Stomach (tissue), 8 donors: ENCODE measurements at regions not wholly inside any gene's neighbourhood (a gene's known extent, or its start where the extent isn't known, plus 50 kb on each side); places are given as distances from the start of the nearest gene placed in this dataset.
A peak's percentile ranks its signal among the peaks of the same experiment; 100 is the strongest.

Experiments
- DNase-seq, 2 donors: peaks; one replicate each; pipeline versions ENCODE4 v3.0.0 to v3.0.0-alpha.2; 2013 to 2019
- H3K27ac ChIP-seq, 5 donors: fragments of 200-600 bp in 4 of 5; sonication (generic) in 4 of 5; one replicate each; pipeline ENCODE4 v1.5.1; 2013 to 2019; ENCODE audit warnings: mild to moderate bottlenecking in 1 of 5, moderate library complexity in 1 of 5
- H3K27me3 ChIP-seq, 3 donors: fragments of 200-600 bp; sonication (generic); one replicate each; pipeline ENCODE4 v1.5.1; 2017 to 2019; ENCODE audit warnings: mixed run types in 1 of 3
- H3K36me3 ChIP-seq, 4 donors: fragments of 200-600 bp; sonication (generic); 1 replicate in 3 of 4; 2 replicates in 1 of 4; pipeline ENCODE4 v1.5.1; 2016 to 2019
- H3K4me1 ChIP-seq, 4 donors: fragments of 200-600 bp; sonication (generic); one replicate each; pipeline ENCODE4 v1.5.1; 2016 to 2019
- H3K4me3 ChIP-seq, 4 donors: fragments of 200-600 bp; sonication (generic) in 3 of 4; one replicate each; pipeline ENCODE4 v1.5.1; 2016 to 2019; ENCODE audit warnings: mild to moderate bottlenecking in 1 of 4
- H3K9me3 ChIP-seq, 4 donors: fragments of 200-600 bp; sonication (generic); one replicate each; pipeline ENCODE4 v1.5.1; 2016 to 2019
- EP300 ChIP-seq: sonication (generic); formaldehyde crosslinking; IDR thresholded peaks from one replicate; pipeline ENCODE4 v1.6.1; 2017; ENCODE audit warnings: antibody characterized with exemption
- POLR2A ChIP-seq, 4 donors: fragments of 450-650 bp; IDR thresholded peaks; one replicate each; pipeline ENCODE4 v1.6.1; 2016; ENCODE audit warnings: antibody characterized with exemption in 4 of 4, control low read depth in 2 of 4, mild to moderate bottlenecking in 1 of 4, moderate library complexity in 1 of 4
- POLR2AphosphoS5 ChIP-seq, 3 donors: sonication (generic); formaldehyde crosslinking; IDR thresholded peaks; one replicate each; pipeline ENCODE4 v1.6.1; 2016; ENCODE audit warnings: antibody characterized with exemption in 3 of 3
- WGBS, 5 donors: extraction: QIAGEN DNeasy Blood & Tissue Kit in 3 of 5; methylation state at CpG; one replicate each; pipeline versions ENCODE4 v1.1.5 to v1.1.7; 2013 to 2018; 5-methylcytosine and 5-hydroxymethylcytosine counted together
- intact Hi-C: fragments of 100-400 bp; cut with DNase I; formaldehyde crosslinking; loops from one replicate; pipeline ENCODE4 v1.15.1; 2023; ENCODE audit warnings: low total_unique reads
- TF ChIP-seq, protein P1 (sequence below), 7 experiments: fragments of 450-650 bp in 4 of 7; fragments of 200-600 bp in 3 of 7; sonication (generic) in 3 of 7; IDR thresholded peaks; one replicate each; pipeline ENCODE4 v1.5.1; 2016 to 2019; ENCODE audit warnings: antibody characterized with exemption in 7 of 7, control low read depth in 2 of 7, mild to moderate bottlenecking in 1 of 7
- donor health status: healthy with polysubstance abuse.
- donor health status: Bipolar disorder and iron deficiency.
- donor health status: healthy.

GRCh38 chr2:51490576-51491234 lies 458.8 kb upstream of the NRXN1 start:
- Histone ChIP-seq H3K4me1 (no peaks in the 10 kb centered on the region), H3K9me3 (peaks cover 0 to 6% (median 2%) of the 10 kb centered on the region in 4 donors), H3K27ac (no peak overlapping the region), H3K27me3 (no peaks in the 10 kb centered on the region), H3K4me3 (no peak overlapping the region), H3K36me3 (no peaks in the 10 kb centered on the region)
- peak in 1 of 2 donors; percentile 11 for DNase-seq
- WGBS, 5 donors: 41 to 52% (median 44%) methylated on average over 3 of the region's 3 CpGs
- TF ChIP-seq EP300 (no peak), POLR2AphosphoS5 (IDR thresholded peaks at IDR 0.05) (no peak), POLR2A (IDR thresholded peaks at IDR 0.05) (no peak)
- TF ChIP-seq, protein P1, sequence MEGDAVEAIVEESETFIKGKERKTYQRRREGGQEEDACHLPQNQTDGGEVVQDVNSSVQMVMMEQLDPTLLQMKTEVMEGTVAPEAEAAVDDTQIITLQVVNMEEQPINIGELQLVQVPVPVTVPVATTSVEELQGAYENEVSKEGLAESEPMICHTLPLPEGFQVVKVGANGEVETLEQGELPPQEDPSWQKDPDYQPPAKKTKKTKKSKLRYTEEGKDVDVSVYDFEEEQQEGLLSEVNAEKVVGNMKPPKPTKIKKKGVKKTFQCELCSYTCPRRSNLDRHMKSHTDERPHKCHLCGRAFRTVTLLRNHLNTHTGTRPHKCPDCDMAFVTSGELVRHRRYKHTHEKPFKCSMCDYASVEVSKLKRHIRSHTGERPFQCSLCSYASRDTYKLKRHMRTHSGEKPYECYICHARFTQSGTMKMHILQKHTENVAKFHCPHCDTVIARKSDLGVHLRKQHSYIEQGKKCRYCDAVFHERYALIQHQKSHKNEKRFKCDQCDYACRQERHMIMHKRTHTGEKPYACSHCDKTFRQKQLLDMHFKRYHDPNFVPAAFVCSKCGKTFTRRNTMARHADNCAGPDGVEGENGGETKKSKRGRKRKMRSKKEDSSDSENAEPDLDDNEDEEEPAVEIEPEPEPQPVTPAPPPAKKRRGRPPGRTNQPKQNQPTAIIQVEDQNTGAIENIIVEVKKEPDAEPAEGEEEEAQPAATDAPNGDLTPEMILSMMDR (IDR thresholded peaks at IDR 0.05): no peak
- intact Hi-C loops: no loop called here

DNA sequence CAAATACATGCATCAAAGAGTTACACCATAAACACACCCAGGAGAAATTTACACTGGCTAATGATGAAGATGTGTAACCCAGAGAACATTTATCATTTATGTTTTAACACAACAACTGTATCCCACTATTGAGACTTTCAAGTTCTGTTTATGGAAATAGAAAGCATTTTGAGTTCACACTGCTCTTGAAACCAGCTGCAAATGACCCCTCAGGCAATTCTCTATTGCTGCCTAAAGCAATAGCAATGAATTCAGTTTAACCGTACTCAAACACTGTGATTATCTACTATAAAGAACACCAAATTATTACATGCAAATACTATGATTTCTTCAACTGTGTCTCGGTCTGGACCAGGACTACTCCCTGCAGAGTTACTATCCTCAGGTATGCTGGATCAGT lies 452.7 kb upstream of the NRXN1 start:
- TF ChIP-seq, protein P1 (IDR thresholded peaks at IDR 0.05): no peak
- TF ChIP-seq POLR2AphosphoS5 (IDR thresholded peaks at IDR 0.05) (no peak), EP300 (no peak), POLR2A (IDR thresholded peaks at IDR 0.05) (no peak)
- Histone ChIP-seq H3K4me1 (no peaks in the 10 kb centered on the region), H3K4me3 (no peak overlapping the region), H3K9me3 (peaks cover 0 to 6% (median 2%) of the 10 kb centered on the region in 4 donors), H3K27me3 (no peaks in the 10 kb centered on the region), H3K36me3 (no peaks in the 10 kb centered on the region), H3K27ac (no peak overlapping the region)
- DNase-seq: no peak
- 69 to 79% (median 77%) methylated on average over 2 of the region's 2 CpGs for WGBS, 5 donors
- intact Hi-C loops: no loop called here

- 27 to 46% (median 38%) methylated on average over 1 of the region's 1 CpG for WGBS, 5 donors
- H3K27ac ChIP-seq: no peak overlapping the region
Observed at GRCh38 chr2:51483720-51484119, 451.8 kb upstream of the NRXN1 start.

GRCh38 chr2:51472783-51473182 lies 440.9 kb upstream of the NRXN1 start:
- 81 to 91% (median 90%) methylated on average over 7 of the region's 7 CpGs for WGBS, 5 donors

More at GRCh38 chr2:51483720-51484119, 451.8 kb upstream of the NRXN1 start:
- Histone ChIP-seq H3K4me1 (no peaks in the 10 kb centered on the region), H3K4me3 (no peak overlapping the region), H3K27me3 (no peaks in the 10 kb centered on the region), H3K36me3 (no peaks in the 10 kb centered on the region), H3K9me3 (peaks cover 0 to 6% (median 2%) of the 10 kb centered on the region in 4 donors)
- DNase-seq: no peak
- intact Hi-C loops: no loop called here
- TF ChIP-seq EP300 (no peak), POLR2AphosphoS5 (IDR thresholded peaks at IDR 0.05) (no peak), POLR2A (IDR thresholded peaks at IDR 0.05) (no peak)
- TF ChIP-seq, protein P1 (IDR thresholded peaks at IDR 0.05): no peak

More at GRCh38 chr2:51472783-51473182, 440.9 kb upstream of the NRXN1 start:
- DNase-seq: no peak
- H3K9me3 ChIP-seq: no peaks in the 10 kb centered on the region
- TF ChIP-seq POLR2AphosphoS5 (IDR thresholded peaks at IDR 0.05) (no peak), EP300 (no peak), POLR2A (IDR thresholded peaks at IDR 0.05) (no peak)
- TF ChIP-seq, protein P1 (IDR thresholded peaks at IDR 0.05): no peak
- no peak overlapping the region for H3K4me3 ChIP-seq
- intact Hi-C loops: no loop called here
- no peaks in the 10 kb centered on the region for H3K27me3 ChIP-seq
- no peak overlapping the region for H3K27ac ChIP-seq
- no peaks in the 10 kb centered on the region for H3K4me1 ChIP-seq
- no peaks in the 10 kb centered on the region for H3K36me3 ChIP-seq
